GM18499 (cell line): ENCODE measurements at regions not wholly inside any gene's neighbourhood (a gene's known extent, or its start where the extent isn't known, plus 50 kb on each side); places are given as distances from the start of the nearest gene placed in this dataset.

Experiments
- ATAC-seq: cut with Tn5 transposase; IDR thresholded peaks from one replicate; pipeline ENCODE4 v1.9.1; 2021; ENCODE audit warnings: moderate number of reproducible peaks; ENCODE audit not compliant: insufficient read depth, unreplicated experiment

GRCh38 chr1:232273011-232273410 is 356.9 kb downstream of the SIPA1L2 start:
- ATAC-seq: no peak

- no peak for ATAC-seq
These were observed 357.8 kb downstream of the SIPA1L2 start for GRCh38 chr1:232271991-232272589.

- no peak for ATAC-seq
These were observed 358.6 kb downstream of the SIPA1L2 start for GRCh38 chr1:232271299-232271698.

- ATAC-seq: no peak
These were observed 359.9 kb downstream of the SIPA1L2 start for GRCh38 chr1:232269988-232270387.

- no peak for ATAC-seq
These were observed 361.9 kb downstream of the SIPA1L2 start for GRCh38 chr1:232267837-232268598.

- no peak for ATAC-seq
These were observed 362.7 kb downstream of the SIPA1L2 start for GRCh38 chr1:232267092-232267836.

- no peak for ATAC-seq
These were observed 366.5 kb downstream of the SIPA1L2 start for GRCh38 chr1:232263452-232263851.

GRCh38 chr1:232262991-232263390 is 366.9 kb downstream of the SIPA1L2 start:
- ATAC-seq: no peak

- no peak for ATAC-seq
These were observed 369.1 kb downstream of the SIPA1L2 start for GRCh38 chr1:232260861-232261260.

- ATAC-seq: no peak
These were observed 369.9 kb downstream of the SIPA1L2 start for GRCh38 chr1:232260045-232260444.

GRCh38 chr1:232259333-232259732 is 370.6 kb downstream of the SIPA1L2 start:
- ATAC-seq: no peak

GRCh38 chr1:232252546-232253118 is 377.3 kb downstream of the SIPA1L2 start:
- ATAC-seq: no peak

- ATAC-seq: no peak
These were observed 379.1 kb downstream of the SIPA1L2 start for GRCh38 chr1:232250838-232251237.

GRCh38 chr1:232249861-232250777 is 379.8 kb downstream of the SIPA1L2 start:
- ATAC-seq: no peak

- no peak for ATAC-seq
These were observed 380.6 kb downstream of the SIPA1L2 start for GRCh38 chr1:232249339-232249738.

- no peak for ATAC-seq
These were observed 381.6 kb downstream of the SIPA1L2 start for GRCh38 chr1:232248276-232248820.

- ATAC-seq: no peak
These were observed 382.3 kb downstream of the SIPA1L2 start for GRCh38 chr1:232247669-232248068.

- ATAC-seq: no peak
These were observed 385.5 kb downstream of the SIPA1L2 start for GRCh38 chr1:232244426-232244825.

GRCh38 chr1:232239998-232240397 is 389.9 kb downstream of the SIPA1L2 start:
- no peak for ATAC-seq

GRCh38 chr1:232239522-232239921 is 390.4 kb downstream of the SIPA1L2 start:
- ATAC-seq: no peak
